ENCODE measurements at regions not wholly inside any gene's neighbourhood (a gene's known extent, or its start where the extent isn't known, plus 50 kb on each side); places are given as distances from the start of the nearest gene placed in this dataset.

DNA sequence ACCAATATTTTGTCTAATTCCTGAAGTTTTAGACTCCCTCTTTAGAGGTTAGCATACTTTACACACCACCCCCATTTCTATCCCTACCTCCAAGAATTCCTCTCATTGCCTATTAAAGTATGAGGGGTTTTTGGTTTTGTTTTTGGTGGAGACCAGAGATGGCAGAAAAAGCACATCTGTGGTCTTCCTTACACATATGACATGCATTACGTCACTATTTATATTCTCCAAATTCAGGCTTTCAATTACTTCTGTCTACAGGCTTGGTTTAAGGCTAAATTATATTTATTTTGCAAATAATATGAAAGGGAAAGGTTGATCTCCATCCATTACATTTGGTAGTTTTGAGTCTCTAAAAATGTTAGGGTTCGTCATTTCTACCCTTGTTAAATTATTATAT is 674.6 kb downstream of the LMO4 start:
- TF ChIP-seq POLR2A (IDR thresholded peaks at IDR 0.05), result no peak
- TF ChIP-seq, protein P1, sequence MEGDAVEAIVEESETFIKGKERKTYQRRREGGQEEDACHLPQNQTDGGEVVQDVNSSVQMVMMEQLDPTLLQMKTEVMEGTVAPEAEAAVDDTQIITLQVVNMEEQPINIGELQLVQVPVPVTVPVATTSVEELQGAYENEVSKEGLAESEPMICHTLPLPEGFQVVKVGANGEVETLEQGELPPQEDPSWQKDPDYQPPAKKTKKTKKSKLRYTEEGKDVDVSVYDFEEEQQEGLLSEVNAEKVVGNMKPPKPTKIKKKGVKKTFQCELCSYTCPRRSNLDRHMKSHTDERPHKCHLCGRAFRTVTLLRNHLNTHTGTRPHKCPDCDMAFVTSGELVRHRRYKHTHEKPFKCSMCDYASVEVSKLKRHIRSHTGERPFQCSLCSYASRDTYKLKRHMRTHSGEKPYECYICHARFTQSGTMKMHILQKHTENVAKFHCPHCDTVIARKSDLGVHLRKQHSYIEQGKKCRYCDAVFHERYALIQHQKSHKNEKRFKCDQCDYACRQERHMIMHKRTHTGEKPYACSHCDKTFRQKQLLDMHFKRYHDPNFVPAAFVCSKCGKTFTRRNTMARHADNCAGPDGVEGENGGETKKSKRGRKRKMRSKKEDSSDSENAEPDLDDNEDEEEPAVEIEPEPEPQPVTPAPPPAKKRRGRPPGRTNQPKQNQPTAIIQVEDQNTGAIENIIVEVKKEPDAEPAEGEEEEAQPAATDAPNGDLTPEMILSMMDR (IDR thresholded peaks at IDR 0.05 in 8 of 11, conservative IDR thresholded peaks at IDR 0.05 in 3 of 11), result no peak
